NCI-H446 treated with DMSO at 0.1 percent for 48 hours (cell line): ENCODE measurements at regions not wholly inside any gene's neighbourhood (a gene's known extent, or its start where the extent isn't known, plus 50 kb on each side); places are given as distances from the start of the nearest gene placed in this dataset.
"Not testable (repeated sequence)": the region's sequence is repeated elsewhere in the genome, so short reads cannot be mapped to it uniquely, and the experiment has no call there.

Source experiments
- DNase-seq: peaks from one replicate; lab custom pipeline; 2025; lab: John Stamatoyannopoulos, UW

DNA sequence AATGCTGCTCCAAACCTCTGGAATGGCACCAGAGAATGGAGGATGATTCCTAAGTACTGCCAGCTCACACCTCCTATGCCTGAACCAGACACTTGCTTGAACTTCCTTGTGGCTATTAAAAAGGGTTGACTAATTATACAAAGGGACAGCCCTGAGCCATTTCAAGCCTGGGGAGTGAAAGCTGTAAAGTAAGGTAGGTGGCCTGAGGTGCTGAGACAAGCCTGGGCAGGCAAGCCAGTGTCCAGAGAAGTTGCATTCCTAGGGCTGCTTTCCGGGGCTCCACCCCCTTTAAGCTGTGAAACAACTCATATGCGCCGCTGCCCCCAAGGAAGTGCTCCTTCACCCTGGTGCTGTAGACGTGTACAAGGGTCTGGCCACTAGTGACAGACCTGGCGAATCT, 79.9 kb upstream of the SLC1A3 start:
- DNase-seq, result no peak

DNA sequence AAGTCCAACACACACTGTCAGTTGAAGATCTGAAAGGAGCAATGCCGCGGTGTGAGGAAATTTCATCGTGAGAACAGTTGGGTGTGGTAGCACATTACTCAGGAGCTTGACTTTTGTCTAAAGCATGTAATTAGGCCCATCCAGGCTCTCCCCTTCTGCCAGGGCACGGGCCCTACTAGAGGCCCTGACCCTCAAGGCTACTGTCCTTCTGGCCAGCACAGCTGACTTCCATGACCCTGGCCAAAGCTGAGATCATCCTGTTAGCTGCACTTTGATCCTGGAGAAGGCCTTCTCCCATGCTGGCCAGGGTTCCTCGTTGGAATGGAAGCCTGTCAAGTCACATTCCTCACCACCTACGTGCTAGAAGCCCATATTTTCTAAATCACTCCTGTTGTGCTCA, 77.8 kb upstream of the SLC1A3 start:
- DNase-seq, result no peak

DNA sequence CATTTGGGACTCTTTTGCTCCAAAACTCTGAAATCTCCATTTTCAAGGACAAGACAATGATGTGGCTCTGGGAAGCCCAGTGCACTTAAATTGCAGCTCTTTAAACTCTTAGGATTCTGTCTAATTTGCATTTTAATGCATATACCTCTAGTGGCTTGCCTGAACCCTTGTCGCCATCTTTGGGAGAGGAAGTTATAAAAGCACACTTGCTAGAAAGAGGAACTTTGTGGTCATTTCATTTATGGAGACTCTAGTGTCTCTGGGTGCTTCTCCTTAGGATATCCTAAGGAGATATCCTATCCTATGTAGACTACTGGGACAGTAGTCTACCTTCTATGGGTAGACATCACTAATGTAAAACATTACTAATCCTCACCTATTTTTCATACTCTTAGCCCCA, 77.3 kb upstream of the SLC1A3 start:
- no peak for DNase-seq

DNA sequence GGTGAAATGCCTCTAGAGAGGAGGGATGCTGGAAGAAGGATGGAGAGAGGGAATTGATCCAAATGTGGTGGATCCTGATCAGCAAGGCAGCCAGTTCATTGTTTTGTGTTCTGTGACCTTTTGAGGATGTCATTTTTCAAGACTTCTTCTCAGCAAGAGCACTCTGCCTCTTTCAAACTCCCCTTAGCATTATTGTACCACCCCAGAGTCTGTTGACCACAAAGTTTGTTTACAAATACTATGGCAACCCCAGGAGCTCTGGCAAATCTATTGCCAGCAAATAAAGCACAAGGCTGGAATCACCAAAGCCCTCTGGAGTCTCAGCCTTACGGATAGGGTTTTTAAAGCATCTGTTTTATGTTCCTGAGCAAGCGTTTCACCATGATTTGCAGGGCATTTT, 76.2 kb upstream of the SLC1A3 start:
- DNase-seq, result no peak

DNA sequence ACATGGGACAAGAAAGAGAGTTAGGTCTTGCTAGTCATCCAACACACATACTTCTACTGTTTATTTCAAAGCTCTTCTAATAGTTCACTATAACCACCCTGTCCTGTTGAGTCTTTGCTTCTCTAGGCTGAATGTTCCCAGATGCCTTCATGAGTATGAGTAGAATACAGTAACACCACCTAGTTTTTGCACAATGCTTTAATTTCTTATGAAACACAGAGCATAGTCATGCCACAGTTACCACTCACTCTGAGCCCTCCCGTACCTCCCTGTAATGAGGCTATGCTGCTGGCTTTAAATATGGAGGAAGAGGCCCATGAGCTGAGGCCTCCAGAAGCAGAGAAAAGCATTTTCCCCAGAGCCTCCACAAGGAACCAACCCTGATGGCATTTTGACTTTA, 75.0 kb upstream of the SLC1A3 start:
- DNase-seq, result no peak

DNA sequence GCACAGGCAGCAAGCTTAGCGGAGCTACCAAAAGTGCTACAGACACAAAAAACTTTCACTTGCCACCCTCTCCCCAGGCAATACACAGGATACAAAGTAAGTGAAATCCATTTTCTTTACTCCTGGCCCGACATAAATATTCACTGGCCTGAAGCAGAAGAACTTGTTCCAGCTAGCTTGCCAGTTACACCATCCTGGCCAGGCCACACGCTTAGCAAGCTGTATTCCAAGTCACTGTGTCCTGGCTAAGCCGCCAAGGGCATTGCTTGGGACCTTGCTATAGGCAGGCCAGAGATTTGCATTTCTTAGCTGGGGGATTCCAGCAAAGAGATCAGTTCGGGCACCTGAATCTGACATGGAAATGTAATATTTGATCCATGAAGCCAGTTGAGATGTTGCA, 71.0 kb upstream of the SLC1A3 start:
- no peak for DNase-seq

DNA sequence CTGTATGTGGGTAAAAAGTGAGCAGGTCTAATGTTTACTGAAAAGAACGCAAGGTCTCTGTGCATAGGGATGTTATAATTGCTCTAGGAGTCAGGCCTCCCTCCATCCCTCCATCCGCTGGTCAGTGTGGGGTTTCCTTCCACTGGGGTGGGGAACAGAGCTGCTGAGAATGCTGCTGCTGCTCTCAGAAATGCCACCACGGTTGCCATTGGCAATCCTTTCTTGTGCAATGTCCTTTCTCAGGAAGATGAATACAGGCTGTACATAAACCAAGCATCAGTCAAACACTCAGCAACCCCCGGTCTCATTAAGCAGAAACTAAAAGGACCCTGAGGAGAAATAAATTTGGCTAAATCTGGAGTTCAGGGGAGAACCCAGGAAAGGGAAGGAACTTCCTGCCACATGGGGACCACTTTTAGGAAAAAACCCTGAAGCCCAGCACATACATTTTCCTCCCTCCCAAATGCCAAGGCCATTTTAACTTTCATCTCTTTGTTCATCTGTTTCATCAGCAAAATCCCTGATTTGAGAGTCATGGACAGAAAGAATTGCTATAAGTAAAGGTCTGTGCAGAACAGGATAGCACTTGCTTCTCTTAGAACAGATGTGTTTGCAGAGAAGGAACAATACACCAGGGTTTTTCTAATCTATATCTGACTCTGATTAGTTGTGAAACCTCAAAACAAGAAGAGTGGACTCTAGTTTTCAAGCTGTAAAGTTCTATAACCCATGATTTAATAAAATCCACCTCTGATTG, 70.4 kb upstream of the SLC1A3 start:
- no peak for DNase-seq

DNA sequence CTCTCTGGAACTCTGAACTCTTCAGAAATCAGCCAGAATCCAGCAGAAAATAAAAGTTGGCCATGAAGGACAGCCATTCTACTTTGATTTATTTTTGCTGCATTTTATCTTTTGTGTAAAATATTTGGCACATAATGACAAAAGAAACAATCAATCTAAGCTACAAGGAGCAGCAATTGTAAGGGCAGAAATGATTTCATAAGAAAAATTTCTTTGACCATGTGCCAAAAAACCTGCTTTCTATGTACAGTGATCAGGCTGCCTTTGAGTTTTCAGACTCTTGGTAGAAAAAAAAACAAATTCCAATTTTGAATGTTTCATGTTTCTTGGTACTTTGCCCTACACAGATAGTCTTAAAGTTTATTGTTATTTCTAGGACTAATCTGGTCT, 69.8 kb upstream of the SLC1A3 start:
- no peak for DNase-seq

DNA sequence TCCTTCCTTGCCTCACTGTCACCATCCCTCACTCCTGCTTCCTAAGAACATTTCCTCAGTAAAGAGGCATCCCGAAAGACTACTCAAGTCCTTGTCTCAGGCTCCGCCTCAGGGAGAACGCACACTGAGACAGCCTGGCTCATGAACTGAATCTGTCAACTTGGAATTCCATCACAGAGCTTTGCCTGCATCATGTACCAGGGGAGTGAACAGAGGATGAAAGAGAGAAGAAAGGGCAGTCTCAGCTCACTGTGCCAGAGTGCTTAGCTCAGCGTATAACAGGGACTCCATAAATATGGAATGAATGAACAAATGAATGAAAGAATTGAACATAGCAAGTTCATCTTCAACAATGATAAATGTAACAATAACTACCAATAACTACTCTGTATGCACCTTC, 68.7 kb upstream of the SLC1A3 start:
- no peak for DNase-seq

DNA sequence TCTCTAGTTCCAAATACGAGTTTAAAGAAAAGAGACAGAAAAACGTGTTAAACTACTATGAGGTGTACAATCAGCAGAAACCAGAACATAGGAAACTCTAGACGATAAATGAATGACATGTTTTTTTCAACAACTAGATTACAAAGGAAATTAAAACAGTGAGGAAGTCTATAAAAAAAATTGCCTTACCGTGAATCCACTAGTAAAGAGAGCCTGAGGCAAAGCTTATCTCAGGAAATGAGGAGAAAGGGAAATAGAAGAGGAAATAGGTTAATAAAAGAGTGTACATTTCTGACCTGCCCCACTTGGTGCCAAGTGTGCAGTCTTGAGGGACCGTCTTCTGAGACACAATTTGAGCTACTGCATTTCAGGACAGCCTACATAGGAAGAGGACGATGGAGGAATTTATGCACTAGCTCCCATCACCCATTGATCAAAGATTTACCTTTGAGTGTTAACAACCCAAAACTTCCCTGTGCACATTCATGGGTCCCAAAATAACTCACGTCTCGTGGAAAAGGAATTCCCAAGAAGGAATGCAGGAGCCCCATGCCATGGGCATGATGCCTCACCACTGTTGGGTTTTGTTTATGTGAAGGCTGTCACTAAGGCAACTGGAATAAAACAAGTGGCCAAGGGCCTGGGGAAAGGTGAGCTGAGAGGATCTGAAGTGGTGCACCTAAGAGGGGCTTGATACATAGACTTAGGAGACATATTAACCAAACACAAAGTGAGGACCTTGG, 53.6 kb upstream of the SLC1A3 start:
- no peak for DNase-seq

DNA sequence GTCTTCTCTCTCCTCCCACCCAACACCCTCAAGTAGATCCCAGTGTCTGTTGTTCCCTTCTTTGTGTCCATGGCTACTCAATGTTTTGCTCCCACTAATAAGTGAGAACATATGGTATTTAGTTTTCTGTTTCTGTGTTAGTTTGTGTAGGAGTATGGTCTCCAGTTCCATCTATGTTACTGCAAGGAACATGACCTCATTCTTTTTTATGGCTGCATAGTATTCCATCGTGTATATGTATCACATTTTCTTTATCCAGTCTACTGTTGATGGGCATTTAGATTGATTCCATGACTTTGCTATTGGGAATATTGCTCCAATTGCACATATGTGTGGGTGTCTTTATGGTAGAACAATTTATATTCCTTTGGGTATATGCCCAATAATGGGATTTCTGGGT, 51.4 kb upstream of the SLC1A3 start:
- not testable (repeated sequence) for DNase-seq
